ENCODE measurements at regions not wholly inside any gene's neighbourhood (a gene's known extent, or its start where the extent isn't known, plus 50 kb on each side); places are given as distances from the start of the nearest gene placed in this dataset.
"Not testable (repeated sequence)": the region's sequence is repeated elsewhere in the genome, so short reads cannot be mapped to it uniquely, and the experiment has no call there.

GRCh38 chr10:44249933-44250332 is 135.0 kb downstream of the CXCL12 start:
- not testable (repeated sequence) for TF ChIP-seq ZC3H10 (CRISPR knock-in tag; IDR thresholded peaks at IDR 0.05); PPARA (CRISPR knock-in tag; IDR thresholded peaks at IDR 0.05; ENCODE audit: borderline replicate concordance); TCF4 (CRISPR knock-in tag; IDR thresholded peaks at IDR 0.05; ENCODE audit: borderline replicate concordance)

Measured in SK-N-SH treated with all-trans-retinoic acid at 6 μM for 48 hours (cell line).